ENCODE measurements at regions not wholly inside any gene's neighbourhood (a gene's known extent, or its start where the extent isn't known, plus 50 kb on each side); places are given as distances from the start of the nearest gene placed in this dataset.

DNA sequence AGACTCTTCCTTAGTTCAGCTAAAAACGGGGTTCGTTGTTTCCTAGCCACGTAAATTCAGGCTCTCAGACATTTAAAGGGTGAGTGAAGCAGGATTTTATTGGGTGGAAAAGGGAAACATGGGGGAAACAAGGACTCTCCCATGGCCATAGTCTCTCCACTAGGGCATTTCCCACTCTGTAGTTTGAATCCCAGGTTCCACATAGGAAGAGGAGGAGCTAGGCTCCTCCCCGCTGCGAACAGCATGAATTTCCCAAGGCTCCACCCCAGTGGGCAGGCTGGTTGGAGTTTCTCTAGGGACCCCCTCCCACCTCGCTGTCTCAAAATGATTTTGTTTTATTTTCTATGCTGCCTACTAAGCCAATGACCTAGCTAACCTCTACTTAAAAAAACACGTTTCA lies 2170.8 kb upstream of the PCDH20 start:
- TF ChIP-seq CTCF (conservative IDR thresholded peaks at IDR 0.05; ENCODE audit: low read depth, low read length) (no peak), RFX5 (IDR thresholded peaks at IDR 0.05; ENCODE audit: low read depth, low read length) (no peak), RAD21 (IDR thresholded peaks at IDR 0.05; ENCODE audit: low read length) (no peak), POLR2A (IDR thresholded peaks at IDR 0.05; ENCODE audit: low read depth, low read length) (no peak), BHLHE40 (IDR thresholded peaks at IDR 0.05; ENCODE audit: low read depth, low read length) (no peak), FOS (IDR thresholded peaks at IDR 0.05; ENCODE audit: low read depth, low read length) (no peak), CHD1 (IDR thresholded peaks at IDR 0.05; ENCODE audit: low read depth, low read length) (no peak), RCOR1 (IDR thresholded peaks at IDR 0.05; ENCODE audit: insufficient replicate concordance, low read length) (no peak), SMC3 (IDR thresholded peaks at IDR 0.05; ENCODE audit: low read depth, low read length) (no peak), CEBPB (IDR thresholded peaks at IDR 0.05; ENCODE audit: low read depth, low read length) (no peak)
